OCI-LY3 (cell line): ENCODE measurements at regions not wholly inside any gene's neighbourhood (a gene's known extent, or its start where the extent isn't known, plus 50 kb on each side); places are given as distances from the start of the nearest gene placed in this dataset.

Experiments
- H2AFZ ChIP-seq: fragments of 200-600, 300-600 bp; shearing (Covaris generic); 2 replicates; pipeline ENCODE4 v1.6.0; 2014; ENCODE audit warnings: antibody characterized with exemption, low read depth, low read length
- H3K27ac ChIP-seq: fragments of 200-600, 300-600 bp; sonication (generic); 2 replicates; pipeline ENCODE4 v1.5.1; 2014; ENCODE audit warnings: mild to moderate bottlenecking, low read length, moderate library complexity, mixed read lengths
- H3K27me3 ChIP-seq: fragments of 200-600, 300-600 bp; sonication (generic); 2 replicates; pipeline ENCODE4 v1.6.1; 2014; ENCODE audit warnings: low read depth, low read length, mixed read lengths
- H3K36me3 ChIP-seq: fragments of 200-600, 300-600 bp; sonication (generic); replicated peaks from 2 replicates; pipeline ENCODE3; 2014; ENCODE audit warnings: low read depth, low read length, mixed read lengths
- H3K4me1 ChIP-seq: fragments of 300-600, 200-600 bp; sonication (generic); 2 replicates; pipeline ENCODE4 v1.6.1; 2014; ENCODE audit warnings: low read length, mixed read lengths
- H3K4me2 ChIP-seq: fragments of 200-600, 300-600 bp; sonication (generic); 2 replicates; pipeline ENCODE4 v1.6.1; 2014; ENCODE audit warnings: low read length, mixed read lengths
- H3K4me3 ChIP-seq: fragments of 300-600, 200-600 bp; sonication (generic); 2 replicates; pipeline ENCODE4 v1.5.1; 2014; ENCODE audit warnings: antibody characterized with exemption, mild to moderate bottlenecking, low read length, moderate library complexity
- H3K79me2 ChIP-seq: fragments of 300-600, 200-600 bp; shearing (Covaris generic); 2 replicates; pipeline ENCODE4 v1.6.1; 2014; ENCODE audit warnings: mild to moderate bottlenecking, low read length, mixed read lengths
- H3K9ac ChIP-seq: fragments of 300-600, 200-600 bp; shearing (Covaris generic); 2 replicates; pipeline ENCODE4 v1.6.0; 2014; ENCODE audit warnings: mild to moderate bottlenecking, low read length, moderate library complexity
- H3K9me3 ChIP-seq: fragments of 200-600, 300-600 bp; shearing (Covaris generic); 2 replicates; pipeline ENCODE4 v1.6.1; 2014; ENCODE audit warnings: low read length, mixed read lengths; ENCODE audit not compliant: insufficient read depth
- H4K20me1 ChIP-seq: fragments of 200-600, 300-600 bp; sonication (generic); 2 replicates; pipeline ENCODE4 v1.6.1; 2016; ENCODE audit warnings: low read length, mixed read lengths; ENCODE audit not compliant: insufficient read depth
- EZH2phosphoT487 ChIP-seq: fragments of 200-600 bp; shearing (Covaris generic); IDR thresholded peaks from 2 replicates; pipeline ENCODE4 v1.6.1; 2018; ENCODE audit warnings: antibody characterized with exemption, mixed run types, low read depth

DNA sequence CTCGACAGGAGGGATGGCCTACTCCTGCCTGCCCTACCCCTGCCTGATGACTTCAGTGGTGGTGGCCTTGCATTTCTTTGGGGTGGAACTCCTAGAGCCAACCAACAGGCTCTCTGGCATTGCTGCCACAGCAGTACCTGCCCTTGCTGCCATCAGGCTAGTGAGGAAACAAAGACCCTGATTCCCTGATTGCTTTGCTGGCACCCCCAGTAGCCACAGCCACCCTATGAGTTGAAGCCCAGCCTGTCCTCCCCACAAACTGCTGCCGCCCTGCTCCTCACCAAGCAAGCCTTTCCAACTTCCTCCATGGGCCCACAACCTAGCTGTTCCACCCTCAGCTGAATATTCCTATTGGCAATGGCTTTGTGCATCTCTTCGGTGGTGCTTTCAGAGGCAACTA lies 52.5 kb upstream of the KHDRBS2 start:
- H3K9me3 ChIP-seq, result no peaks in the 10 kb centered on the region
- H3K4me3 ChIP-seq, result no peak overlapping the region
- H3K36me3 ChIP-seq, result no peaks in the 10 kb centered on the region
- no peaks in the 10 kb centered on the region for H3K27me3 ChIP-seq
- H3K79me2 ChIP-seq, result no peaks in the 10 kb centered on the region
- no peak overlapping the region for H2AFZ ChIP-seq
- no peak overlapping the region for H3K27ac ChIP-seq
- no peaks in the 10 kb centered on the region for H4K20me1 ChIP-seq
- no peak for TF ChIP-seq EZH2phosphoT487
- no peak overlapping the region for H3K9ac ChIP-seq
- no peaks in the 10 kb centered on the region for H3K4me1 ChIP-seq
- H3K4me2 ChIP-seq, result no peak overlapping the region
